ENCODE measurements at regions not wholly inside any gene's neighbourhood (a gene's known extent, or its start where the extent isn't known, plus 50 kb on each side); places are given as distances from the start of the nearest gene placed in this dataset.

- TF ChIP-seq POLR2AphosphoS5 (IDR thresholded peaks at IDR 0.05; ENCODE audit: insufficient read depth in 1 of 2, low read depth in 1 of 2) (no peak), POLR2A (IDR thresholded peaks at IDR 0.05) (no peak)
- TF ChIP-seq, protein P1, sequence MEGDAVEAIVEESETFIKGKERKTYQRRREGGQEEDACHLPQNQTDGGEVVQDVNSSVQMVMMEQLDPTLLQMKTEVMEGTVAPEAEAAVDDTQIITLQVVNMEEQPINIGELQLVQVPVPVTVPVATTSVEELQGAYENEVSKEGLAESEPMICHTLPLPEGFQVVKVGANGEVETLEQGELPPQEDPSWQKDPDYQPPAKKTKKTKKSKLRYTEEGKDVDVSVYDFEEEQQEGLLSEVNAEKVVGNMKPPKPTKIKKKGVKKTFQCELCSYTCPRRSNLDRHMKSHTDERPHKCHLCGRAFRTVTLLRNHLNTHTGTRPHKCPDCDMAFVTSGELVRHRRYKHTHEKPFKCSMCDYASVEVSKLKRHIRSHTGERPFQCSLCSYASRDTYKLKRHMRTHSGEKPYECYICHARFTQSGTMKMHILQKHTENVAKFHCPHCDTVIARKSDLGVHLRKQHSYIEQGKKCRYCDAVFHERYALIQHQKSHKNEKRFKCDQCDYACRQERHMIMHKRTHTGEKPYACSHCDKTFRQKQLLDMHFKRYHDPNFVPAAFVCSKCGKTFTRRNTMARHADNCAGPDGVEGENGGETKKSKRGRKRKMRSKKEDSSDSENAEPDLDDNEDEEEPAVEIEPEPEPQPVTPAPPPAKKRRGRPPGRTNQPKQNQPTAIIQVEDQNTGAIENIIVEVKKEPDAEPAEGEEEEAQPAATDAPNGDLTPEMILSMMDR (IDR thresholded peaks at IDR 0.05): no peak
- Histone ChIP-seq H3K27ac (no peak overlapping the region), H3K4me3 (no peak overlapping the region), H3K4me1 (no peaks in the 10 kb centered on the region), H3K27me3 (no peaks in the 10 kb centered on the region), H3K9me3 (no peaks in the 10 kb centered on the region), H3K36me3 (no peaks in the 10 kb centered on the region)
- no peak for DNase-seq (ENCODE audit: extremely low spot score in 2 of 2)
- intact Hi-C loops (cut with DNase I): no loop called here
Observed at GRCh38 chr2:184338771-184339170, 259.6 kb upstream of the ZNF804A start.

- Histone ChIP-seq H3K4me3 (no peak overlapping the region), H3K36me3 (no peaks in the 10 kb centered on the region), H3K27ac (no peak overlapping the region), H3K27me3 (no peaks in the 10 kb centered on the region), H3K9me3 (no peaks in the 10 kb centered on the region), H3K4me1 (no peaks in the 10 kb centered on the region)
- DNase-seq (ENCODE audit: extremely low spot score in 2 of 2): no peak
- intact Hi-C loops (cut with DNase I): no loop called here
- TF ChIP-seq, protein P1 (IDR thresholded peaks at IDR 0.05): no peak
- TF ChIP-seq POLR2A (IDR thresholded peaks at IDR 0.05): no peak
- no peak for TF ChIP-seq POLR2AphosphoS5 (IDR thresholded peaks at IDR 0.05; ENCODE audit: insufficient read depth in 1 of 2, low read depth in 1 of 2)
Observed at GRCh38 chr2:184339966-184340365, 258.4 kb upstream of the ZNF804A start.

GRCh38 chr2:184346338-184346862 lies 251.9 kb upstream of the ZNF804A start:
- H3K4me1 ChIP-seq: no peaks in the 10 kb centered on the region
- H3K27ac ChIP-seq: no peak overlapping the region
- TF ChIP-seq POLR2A (IDR thresholded peaks at IDR 0.05) (no peak), POLR2AphosphoS5 (IDR thresholded peaks at IDR 0.05; ENCODE audit: insufficient read depth in 1 of 2, low read depth in 1 of 2) (no peak)
- TF ChIP-seq, protein P1 (IDR thresholded peaks at IDR 0.05): no peak
- no peak for DNase-seq (ENCODE audit: extremely low spot score in 2 of 2)
- H3K4me3 ChIP-seq: no peak overlapping the region
- no peaks in the 10 kb centered on the region for H3K9me3 ChIP-seq
- H3K36me3 ChIP-seq: no peaks in the 10 kb centered on the region
- no peaks in the 10 kb centered on the region for H3K27me3 ChIP-seq
- intact Hi-C loops (cut with DNase I): no loop called here

DNA sequence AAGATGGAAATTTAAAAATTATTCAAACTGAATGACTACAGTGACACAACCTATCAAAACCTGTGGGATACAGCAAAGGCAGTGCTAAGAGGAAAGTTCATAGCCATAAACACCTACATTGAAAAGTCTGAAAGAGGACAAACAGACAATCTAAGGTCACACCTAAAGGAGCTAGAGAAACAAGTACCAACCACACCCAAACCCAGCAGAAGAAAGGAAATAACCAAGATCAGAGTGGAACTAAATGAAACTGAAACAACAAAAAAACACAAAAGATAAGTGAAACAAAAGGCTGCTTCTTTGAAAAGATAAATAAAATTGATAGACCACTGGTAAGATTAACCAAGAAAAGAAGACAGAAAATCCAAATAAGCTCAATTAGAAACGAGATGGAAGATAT lies 247.2 kb upstream of the ZNF804A start:
- TF ChIP-seq, protein P1 (IDR thresholded peaks at IDR 0.05): no peak
- TF ChIP-seq POLR2AphosphoS5 (IDR thresholded peaks at IDR 0.05; ENCODE audit: insufficient read depth in 1 of 2, low read depth in 1 of 2) (no peak), POLR2A (IDR thresholded peaks at IDR 0.05) (no peak)
- no peaks in the 10 kb centered on the region for H3K4me1 ChIP-seq
- H3K36me3 ChIP-seq: no peaks in the 10 kb centered on the region

GRCh38 chr2:184357033-184357432 lies 241.3 kb upstream of the ZNF804A start:
- H3K27me3 ChIP-seq: no peaks in the 10 kb centered on the region
- H3K4me1 ChIP-seq: no peaks in the 10 kb centered on the region
- H3K36me3 ChIP-seq: no peaks in the 10 kb centered on the region
- TF ChIP-seq POLR2A (IDR thresholded peaks at IDR 0.05) (no peak), POLR2AphosphoS5 (IDR thresholded peaks at IDR 0.05; ENCODE audit: insufficient read depth in 1 of 2, low read depth in 1 of 2) (no peak)
- TF ChIP-seq, protein P1 (IDR thresholded peaks at IDR 0.05): no peak
- no peak overlapping the region for H3K4me3 ChIP-seq
- no peaks in the 10 kb centered on the region for H3K9me3 ChIP-seq
- DNase-seq (ENCODE audit: extremely low spot score in 2 of 2): no peak
- intact Hi-C loops (cut with DNase I): no loop called here
- H3K27ac ChIP-seq: no peak overlapping the region

More for the DNA sequence above, 247.2 kb upstream of the ZNF804A start:
- Histone ChIP-seq H3K9me3 (no peaks in the 10 kb centered on the region), H3K27me3 (no peaks in the 10 kb centered on the region), H3K4me3 (no peak overlapping the region), H3K27ac (no peak overlapping the region)
- intact Hi-C loops (cut with DNase I): no loop called here
- no peak for DNase-seq (ENCODE audit: extremely low spot score in 2 of 2)

Measured in vagina (tissue), 2 donors.